ENCODE measurements at regions not wholly inside any gene's neighbourhood (a gene's known extent, or its start where the extent isn't known, plus 50 kb on each side); places are given as distances from the start of the nearest gene placed in this dataset.

GRCh38 chr9:119020730-119021333 is 348.4 kb downstream of the BRINP1 start:
- no peak for TF ChIP-seq ZC3H10 (CRISPR knock-in tag; IDR thresholded peaks at IDR 0.05)
- no peak for TF ChIP-seq CREB5 (CRISPR knock-in tag; IDR thresholded peaks at IDR 0.05; ENCODE audit: low read depth)
- no peak for TF ChIP-seq ZFP3 (CRISPR knock-in tag; IDR thresholded peaks at IDR 0.05)
- TF ChIP-seq SNAI2 (CRISPR knock-in tag; IDR thresholded peaks at IDR 0.05), result no peak
- TF ChIP-seq POU6F1 (CRISPR knock-in tag; IDR thresholded peaks at IDR 0.05; ENCODE audit: borderline replicate concordance, low read depth), result no peak
- no peak for TF ChIP-seq ESRRG (CRISPR knock-in tag; IDR thresholded peaks at IDR 0.05)
- no peak for TF ChIP-seq TOX (CRISPR knock-in tag; IDR thresholded peaks at IDR 0.05; ENCODE audit: borderline replicate concordance)
- no peak for TF ChIP-seq ARNTL (CRISPR knock-in tag; IDR thresholded peaks at IDR 0.05; ENCODE audit: borderline replicate concordance, low read depth)
- TF ChIP-seq TCF4 (CRISPR knock-in tag; IDR thresholded peaks at IDR 0.05; ENCODE audit: borderline replicate concordance), result no peak
- no peak for TF ChIP-seq OSR1 (CRISPR knock-in tag; IDR thresholded peaks at IDR 0.05)
- TF ChIP-seq RARB (CRISPR knock-in tag; IDR thresholded peaks at IDR 0.05), result no peak
- TF ChIP-seq CSDC2 (CRISPR knock-in tag; IDR thresholded peaks at IDR 0.05), result no peak
- no peak for TF ChIP-seq ZFP30 (CRISPR knock-in tag; IDR thresholded peaks at IDR 0.05)
- no peak for ATAC-seq

GRCh38 chr9:119026120-119026519 is 343.1 kb downstream of the BRINP1 start:
- ATAC-seq, result no peak
- TF ChIP-seq ISL1 (CRISPR knock-in tag; IDR thresholded peaks at IDR 0.05) (no peak), TOX (CRISPR knock-in tag; IDR thresholded peaks at IDR 0.05; ENCODE audit: borderline replicate concordance) (no peak), TSHZ2 (CRISPR knock-in tag; IDR thresholded peaks at IDR 0.05) (no peak), PPARA (CRISPR knock-in tag; IDR thresholded peaks at IDR 0.05; ENCODE audit: borderline replicate concordance) (no peak), CSRNP3 (CRISPR knock-in tag; IDR thresholded peaks at IDR 0.05) (no peak), GLIS3 (CRISPR knock-in tag; IDR thresholded peaks at IDR 0.05) (no peak), PATZ1 (CRISPR knock-in tag; IDR thresholded peaks at IDR 0.05; ENCODE audit: borderline replicate concordance) (no peak), RARB (CRISPR knock-in tag; IDR thresholded peaks at IDR 0.05) (no peak), ZNF565 (CRISPR knock-in tag; conservative IDR thresholded peaks at IDR 0.05; ENCODE audit: low read depth) (no peak), ZNF8 (CRISPR knock-in tag; IDR thresholded peaks at IDR 0.05) (no peak), POU6F1 (CRISPR knock-in tag; IDR thresholded peaks at IDR 0.05; ENCODE audit: borderline replicate concordance, low read depth) (no peak), ZFP30 (CRISPR knock-in tag; IDR thresholded peaks at IDR 0.05) (no peak), ARNTL (CRISPR knock-in tag; IDR thresholded peaks at IDR 0.05; ENCODE audit: borderline replicate concordance, low read depth) (no peak)
